ENCODE measurements at regions not wholly inside any gene's neighbourhood (a gene's known extent, or its start where the extent isn't known, plus 50 kb on each side); places are given as distances from the start of the nearest gene placed in this dataset.

GRCh38 chr2:208937521-208937920 lies 486.3 kb upstream of the MAP2 start:
- DNase-seq (ENCODE audit: low read depth), result no peak
- H3K4me3 ChIP-seq (ENCODE audit: low read depth, low read length), result no peak overlapping the region
- no peak for TF ChIP-seq CTCF (IDR thresholded peaks at IDR 0.05; ENCODE audit: insufficient read depth, low read length)

DNA sequence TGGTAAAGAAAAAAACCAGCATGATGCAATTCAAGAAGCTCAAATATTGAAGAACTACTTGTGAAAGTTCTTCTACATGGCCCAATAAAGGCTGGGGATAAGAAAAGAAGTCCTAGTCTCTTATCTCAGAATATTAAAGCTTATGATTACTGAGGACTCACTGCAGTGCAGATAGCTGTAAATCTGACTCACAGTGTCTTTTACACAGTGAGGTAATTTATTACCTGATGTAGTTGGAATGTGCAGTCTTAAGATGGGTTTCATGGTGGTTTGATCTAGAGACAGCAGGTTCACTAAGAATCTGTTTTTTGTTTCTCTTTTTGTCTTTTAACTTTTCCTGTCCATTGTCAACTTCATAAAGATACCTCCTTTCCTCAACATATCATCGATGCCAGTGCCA lies 484.0 kb upstream of the MAP2 start:
- no peak overlapping the region for H3K4me3 ChIP-seq (ENCODE audit: low read depth, low read length)
- TF ChIP-seq CTCF (IDR thresholded peaks at IDR 0.05; ENCODE audit: insufficient read depth, low read length), result no peak
- DNase-seq (ENCODE audit: low read depth), result no peak

DNA sequence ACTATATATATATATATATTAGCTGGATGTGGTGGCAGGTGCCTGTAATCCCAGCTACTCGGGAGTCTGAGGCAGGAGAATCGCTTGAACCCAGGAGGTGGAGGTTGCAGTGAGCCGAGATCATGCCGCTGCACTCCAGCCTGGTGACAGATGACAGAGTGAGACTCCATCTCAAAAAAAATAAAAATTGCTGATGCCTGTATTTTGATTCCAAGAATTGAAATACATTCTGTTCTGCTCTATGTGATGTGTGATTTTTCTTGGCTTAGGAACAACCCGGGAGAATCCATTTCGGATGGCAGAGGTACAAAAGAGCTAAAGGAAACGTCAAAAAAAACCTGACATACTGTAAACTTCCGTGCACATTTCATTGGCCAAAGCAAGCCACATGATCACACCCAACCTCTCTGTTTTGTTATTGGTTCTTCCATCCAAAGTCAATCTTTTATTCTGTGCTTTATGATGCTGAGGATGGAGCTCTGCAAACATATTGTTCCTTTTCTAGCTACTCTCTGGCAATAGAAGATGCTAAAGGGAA lies 478.1 kb upstream of the MAP2 start:
- DNase-seq (ENCODE audit: low read depth), result no peak
- H3K4me3 ChIP-seq (ENCODE audit: low read depth, low read length), result no peak overlapping the region
- TF ChIP-seq CTCF (IDR thresholded peaks at IDR 0.05; ENCODE audit: insufficient read depth, low read length), result no peak

DNA sequence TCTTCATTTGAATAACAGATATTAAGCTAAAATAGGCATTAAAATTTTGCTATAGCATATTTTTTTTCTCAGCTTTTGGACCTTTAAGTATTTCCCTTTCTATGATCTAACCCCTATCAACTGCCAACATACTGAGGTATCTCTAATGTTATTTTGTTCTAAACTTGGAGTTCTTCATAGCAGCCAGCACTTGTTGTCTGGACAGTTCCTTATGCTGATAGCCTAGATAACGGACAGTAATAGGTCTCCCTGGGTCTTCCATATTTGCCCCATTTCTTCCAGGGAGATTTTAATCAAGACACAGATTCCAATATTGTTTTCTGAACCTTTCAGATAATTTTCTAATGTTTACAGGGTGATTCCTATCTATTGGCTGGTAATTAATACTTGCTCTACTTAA lies 475.8 kb upstream of the MAP2 start:
- TF ChIP-seq CTCF (IDR thresholded peaks at IDR 0.05; ENCODE audit: insufficient read depth, low read length), result no peak
- no peak overlapping the region for H3K4me3 ChIP-seq (ENCODE audit: low read depth, low read length)
- no peak for DNase-seq (ENCODE audit: low read depth)

- no peak overlapping the region for H3K4me3 ChIP-seq (ENCODE audit: low read depth, low read length)
- no peak for TF ChIP-seq CTCF (IDR thresholded peaks at IDR 0.05; ENCODE audit: insufficient read depth, low read length)
- DNase-seq (ENCODE audit: low read depth), result no peak
Observed at GRCh38 chr2:208970070-208970469, 453.8 kb upstream of the MAP2 start.

DNA sequence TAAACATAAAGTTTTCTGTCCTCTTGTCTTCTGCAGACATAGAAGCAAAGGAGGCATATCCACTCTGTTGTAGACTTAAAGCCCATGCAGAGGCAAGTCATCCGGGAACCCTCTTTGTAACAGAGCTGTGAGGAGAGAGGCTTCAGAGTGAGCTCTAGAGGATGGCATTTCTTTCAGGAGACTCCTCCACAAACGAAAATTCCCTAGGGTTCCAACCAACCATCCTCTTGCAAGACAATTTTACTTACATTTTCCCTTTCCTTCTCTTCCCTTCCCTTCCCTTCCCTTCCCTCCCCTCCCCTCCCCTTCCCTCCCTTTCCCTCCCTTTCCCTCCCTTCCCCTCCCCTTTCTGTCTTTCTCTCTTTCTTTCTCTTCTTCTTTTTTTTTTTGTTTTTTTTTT lies 446.3 kb upstream of the MAP2 start:
- no peak for DNase-seq (ENCODE audit: low read depth)
- no peak for TF ChIP-seq CTCF (IDR thresholded peaks at IDR 0.05; ENCODE audit: insufficient read depth, low read length)
- H3K4me3 ChIP-seq (ENCODE audit: low read depth, low read length), result no peak overlapping the region

GRCh38 chr2:208978946-208979345 lies 444.9 kb upstream of the MAP2 start:
- DNase-seq (ENCODE audit: low read depth), result no peak
- TF ChIP-seq CTCF (IDR thresholded peaks at IDR 0.05; ENCODE audit: insufficient read depth, low read length), result no peak
- H3K4me3 ChIP-seq (ENCODE audit: low read depth, low read length), result no peak overlapping the region

Data from fibroblast of the aortic adventitia (primary cell).